IPS-18a (cell line): ENCODE measurements at regions not wholly inside any gene's neighbourhood (a gene's known extent, or its start where the extent isn't known, plus 50 kb on each side); places are given as distances from the start of the nearest gene placed in this dataset.

Experiments used
- H3K27ac ChIP-seq: one replicate; pipeline ENCODE4 v1.5.1; 2013; ENCODE audit warnings: low read length
- H3K27me3 ChIP-seq: one replicate; pipeline ENCODE4 v1.6.1; 2013; ENCODE audit warnings: mild to moderate bottlenecking, low read length; ENCODE audit not compliant: control insufficient read depth, insufficient read depth
- H3K36me3 ChIP-seq: one replicate; pipeline ENCODE4 v1.6.1; 2013; ENCODE audit warnings: low read depth, low read length; ENCODE audit not compliant: control insufficient read depth
- H3K4me1 ChIP-seq: one replicate; pipeline ENCODE4 v1.6.1; 2013; ENCODE audit warnings: low read depth, low read length; ENCODE audit not compliant: control insufficient read depth
- H3K4me3 ChIP-seq: one replicate; pipeline ENCODE4 v1.5.1; 2013; ENCODE audit warnings: low read length
- H3K9ac ChIP-seq: one replicate; pipeline ENCODE4 v1.6.1; 2013; ENCODE audit warnings: mild to moderate bottlenecking, low read length, moderate library complexity
- H3K9me3 ChIP-seq: one replicate; pipeline ENCODE4 v1.6.1; 2013; ENCODE audit warnings: low read depth, low read length; ENCODE audit not compliant: control insufficient read depth

GRCh38 chr1:221622389-221622788 lies 119.5 kb downstream of the DUSP10 start:
- no peak overlapping the region for H3K27ac ChIP-seq
- no peak overlapping the region for H3K4me3 ChIP-seq
- H3K36me3 ChIP-seq: no peaks in the 10 kb centered on the region

GRCh38 chr1:221625026-221625425 lies 116.9 kb downstream of the DUSP10 start:
- H3K4me3 ChIP-seq: no peak overlapping the region
- H3K9me3 ChIP-seq: no peaks in the 10 kb centered on the region
- H3K27me3 ChIP-seq: no peaks in the 10 kb centered on the region
- H3K4me1 ChIP-seq: no peaks in the 10 kb centered on the region
- no peak overlapping the region for H3K27ac ChIP-seq
- no peak overlapping the region for H3K9ac ChIP-seq
- no peaks in the 10 kb centered on the region for H3K36me3 ChIP-seq

More at GRCh38 chr1:221622389-221622788, 119.5 kb downstream of the DUSP10 start:
- no peaks in the 10 kb centered on the region for H3K27me3 ChIP-seq
- H3K9ac ChIP-seq: no peak overlapping the region
- no peaks in the 10 kb centered on the region for H3K9me3 ChIP-seq
- no peaks in the 10 kb centered on the region for H3K4me1 ChIP-seq

DNA sequence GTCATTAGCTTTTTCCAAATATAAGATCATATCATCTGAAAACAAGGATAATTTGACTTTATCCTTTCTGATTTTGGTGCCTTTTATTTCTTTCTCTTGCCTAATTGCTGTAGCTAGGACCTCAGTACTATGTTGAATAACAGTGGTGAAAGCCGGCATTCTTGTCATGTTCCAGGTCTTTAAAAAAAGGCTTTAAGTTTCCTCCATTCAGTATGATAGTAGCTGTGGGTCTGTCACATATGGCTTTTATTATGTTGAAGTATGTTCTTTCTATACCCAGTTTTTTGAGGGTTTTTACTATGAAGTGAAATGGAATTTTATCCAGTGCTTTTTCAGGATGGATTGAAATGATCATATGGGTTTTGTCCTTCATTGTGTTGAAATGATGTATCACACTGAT lies 115.8 kb downstream of the DUSP10 start:
- H3K27ac ChIP-seq: no peak overlapping the region
- H3K27me3 ChIP-seq: no peaks in the 10 kb centered on the region
- H3K36me3 ChIP-seq: no peaks in the 10 kb centered on the region
- H3K4me1 ChIP-seq: no peaks in the 10 kb centered on the region
- H3K9me3 ChIP-seq: no peaks in the 10 kb centered on the region
- no peak overlapping the region for H3K4me3 ChIP-seq
- H3K9ac ChIP-seq: no peak overlapping the region

- H3K4me1 ChIP-seq: peaks cover 5% of the 10 kb centered on the region
- H3K4me3 ChIP-seq: no peak overlapping the region
- no peaks in the 10 kb centered on the region for H3K9me3 ChIP-seq
- no peaks in the 10 kb centered on the region for H3K27me3 ChIP-seq
- no peaks in the 10 kb centered on the region for H3K36me3 ChIP-seq
- H3K9ac ChIP-seq: no peak overlapping the region
- no peak overlapping the region for H3K27ac ChIP-seq
Observed at GRCh38 chr1:221630236-221630635, 111.7 kb downstream of the DUSP10 start.

DNA sequence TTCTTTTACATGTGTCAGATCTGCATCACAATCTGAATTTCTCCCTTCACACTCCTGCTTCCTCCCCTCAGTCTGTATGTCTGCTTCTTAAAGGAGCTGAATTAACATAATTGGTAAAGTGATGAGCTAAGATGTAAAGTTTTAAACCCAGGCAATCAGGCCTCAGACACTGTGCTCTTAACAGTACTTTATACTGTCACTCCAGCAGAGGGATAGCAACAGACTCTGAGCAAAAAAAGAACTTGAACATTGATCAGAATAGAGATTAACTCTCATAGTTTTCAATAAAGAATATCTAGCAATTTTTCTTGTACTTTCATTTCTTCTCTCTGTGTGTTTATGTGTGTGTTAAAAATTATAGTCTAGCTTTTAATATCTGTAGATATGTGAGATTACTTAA lies 110.3 kb downstream of the DUSP10 start:
- no peak overlapping the region for H3K27ac ChIP-seq
- H3K36me3 ChIP-seq: no peaks in the 10 kb centered on the region
- no peak overlapping the region for H3K4me3 ChIP-seq
- H3K27me3 ChIP-seq: no peaks in the 10 kb centered on the region
- no peaks in the 10 kb centered on the region for H3K9me3 ChIP-seq
- no peak overlapping the region for H3K9ac ChIP-seq
- peaks cover 5% of the 10 kb centered on the region for H3K4me1 ChIP-seq

DNA sequence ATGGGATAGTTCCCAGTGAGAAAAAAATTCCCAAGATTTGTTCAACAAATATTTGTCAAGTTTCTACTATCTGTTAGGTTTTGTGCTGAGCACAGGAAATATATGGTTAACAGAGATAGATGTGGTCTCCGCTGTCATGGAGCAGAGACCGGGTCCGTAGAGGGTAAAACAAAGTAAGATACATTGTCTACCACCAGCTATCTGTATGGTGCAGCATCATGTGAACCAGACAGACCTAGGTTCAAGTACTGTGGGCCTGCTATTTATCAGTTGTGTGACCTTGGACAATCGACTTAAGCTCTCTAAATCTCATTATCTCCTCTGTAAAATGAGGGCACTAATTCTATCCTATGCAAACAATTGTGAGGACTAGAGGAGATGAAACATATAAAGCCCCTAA lies 109.8 kb downstream of the DUSP10 start:
- Histone ChIP-seq H3K4me3 (no peak overlapping the region), H3K9ac (no peak overlapping the region), H3K36me3 (no peaks in the 10 kb centered on the region)

DNA sequence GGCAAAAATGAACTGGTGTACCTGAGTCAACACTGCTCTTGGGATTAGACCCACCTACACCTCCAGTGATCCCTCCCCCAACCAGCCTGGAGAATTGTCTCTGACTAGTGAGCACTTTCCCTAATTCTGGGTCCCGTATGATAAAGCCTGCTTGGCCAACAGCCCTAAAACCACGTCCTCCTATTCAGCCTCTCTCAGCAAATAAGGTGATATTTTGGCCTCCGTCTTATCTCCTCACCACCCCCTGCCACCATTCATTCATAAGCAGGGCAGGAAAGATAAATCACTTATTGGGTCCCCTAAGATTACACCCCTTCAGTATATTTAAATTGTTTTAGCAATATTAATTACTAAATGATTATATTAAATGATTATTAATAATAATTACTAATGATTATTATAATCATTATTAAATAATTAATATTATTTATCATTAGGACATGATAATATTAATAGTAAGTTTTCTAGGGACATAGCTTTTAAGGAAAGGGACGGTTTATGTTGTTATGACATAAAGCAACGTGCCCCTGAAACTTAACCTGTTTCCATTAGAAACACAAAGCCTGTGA lies 108.0 kb downstream of the DUSP10 start:
- Histone ChIP-seq H3K9me3 (no peaks in the 10 kb centered on the region), H3K4me3 (no peak overlapping the region), H3K9ac (no peak overlapping the region), H3K4me1 (peaks cover 5% of the 10 kb centered on the region), H3K27ac (no peak overlapping the region), H3K36me3 (no peaks in the 10 kb centered on the region), H3K27me3 (no peaks in the 10 kb centered on the region)

More for the DNA sequence above, 109.8 kb downstream of the DUSP10 start:
- H3K27ac ChIP-seq: no peak overlapping the region
- H3K27me3 ChIP-seq: no peaks in the 10 kb centered on the region
- H3K9me3 ChIP-seq: no peaks in the 10 kb centered on the region
- H3K4me1 ChIP-seq: peaks cover 5% of the 10 kb centered on the region

DNA sequence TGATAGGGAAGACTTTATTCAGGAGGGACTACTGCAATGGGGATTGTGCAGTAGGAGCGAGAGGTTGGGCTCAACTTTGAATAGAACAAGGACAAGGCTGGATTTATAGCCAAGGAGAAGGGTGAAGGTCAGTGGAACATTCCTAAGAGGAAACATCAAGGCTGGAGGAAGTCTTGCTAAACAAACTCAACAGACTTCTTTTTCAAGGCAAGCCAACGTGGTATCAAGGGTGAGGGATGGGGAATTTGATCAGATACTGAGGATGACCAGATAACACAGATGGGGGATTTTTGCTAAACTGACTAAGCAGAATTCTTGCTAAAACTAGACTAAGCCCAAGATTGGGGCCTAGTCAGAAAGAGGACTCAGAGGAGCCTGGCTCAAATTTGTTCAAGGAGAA lies 107.3 kb downstream of the DUSP10 start:
- Histone ChIP-seq H3K9me3 (no peaks in the 10 kb centered on the region), H3K9ac (no peak overlapping the region), H3K4me1 (peaks cover 5% of the 10 kb centered on the region), H3K36me3 (no peaks in the 10 kb centered on the region), H3K27ac (no peak overlapping the region), H3K27me3 (no peaks in the 10 kb centered on the region), H3K4me3 (no peak overlapping the region)

DNA sequence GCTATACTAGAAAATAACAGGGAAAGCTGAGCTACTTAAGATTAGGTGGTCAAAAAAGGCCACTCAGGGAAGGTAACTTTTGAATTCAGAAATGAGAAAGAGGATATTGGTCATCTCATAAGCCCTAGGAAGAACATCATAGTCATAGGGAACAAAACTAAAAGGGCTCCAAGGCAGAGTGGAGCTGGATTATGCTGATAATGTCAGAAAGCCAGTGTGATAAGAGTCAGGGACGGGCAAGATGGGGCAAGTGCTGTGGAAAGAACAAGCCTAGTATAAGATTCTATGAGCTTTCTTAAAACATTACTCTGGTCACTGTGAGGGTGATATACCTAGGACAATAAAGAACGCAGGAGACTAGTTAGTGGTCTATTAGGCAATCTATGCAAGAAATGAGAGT lies 106.6 kb downstream of the DUSP10 start:
- Histone ChIP-seq H3K9ac (no peak overlapping the region), H3K9me3 (no peaks in the 10 kb centered on the region), H3K36me3 (no peaks in the 10 kb centered on the region), H3K27me3 (no peaks in the 10 kb centered on the region), H3K27ac (no peak overlapping the region), H3K4me1 (peaks cover 5% of the 10 kb centered on the region), H3K4me3 (no peak overlapping the region)

GRCh38 chr1:221636096-221636495 lies 105.8 kb downstream of the DUSP10 start:
- Histone ChIP-seq H3K9me3 (no peaks in the 10 kb centered on the region), H3K9ac (no peak overlapping the region), H3K4me3 (no peak overlapping the region), H3K27ac (no peak overlapping the region), H3K27me3 (no peaks in the 10 kb centered on the region), H3K4me1 (peaks cover 5% of the 10 kb centered on the region), H3K36me3 (no peaks in the 10 kb centered on the region)

DNA sequence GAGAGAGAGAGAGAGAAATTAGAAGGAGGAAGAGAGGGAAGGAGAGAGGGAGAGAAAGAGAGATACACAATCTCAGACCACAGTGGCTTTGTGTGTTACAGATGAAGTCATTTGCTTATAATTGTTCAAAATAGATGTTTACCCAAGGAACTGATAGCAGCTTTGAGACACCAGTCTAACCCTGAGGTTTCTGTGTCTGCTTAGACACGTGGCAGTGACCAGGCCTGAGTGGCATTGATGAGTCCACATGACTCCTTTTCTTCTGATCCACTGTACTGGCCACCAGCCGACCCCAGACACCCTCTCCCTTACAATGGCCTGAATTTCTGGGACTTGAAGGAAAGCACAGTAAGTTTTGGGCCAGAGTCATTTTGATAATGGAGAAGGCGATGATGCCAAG lies 104.9 kb downstream of the DUSP10 start:
- H3K9me3 ChIP-seq: no peaks in the 10 kb centered on the region
- H3K27me3 ChIP-seq: no peaks in the 10 kb centered on the region
- no peaks in the 10 kb centered on the region for H3K4me1 ChIP-seq
- H3K9ac ChIP-seq: no peak overlapping the region
- no peak overlapping the region for H3K4me3 ChIP-seq
- no peak overlapping the region for H3K27ac ChIP-seq
- no peaks in the 10 kb centered on the region for H3K36me3 ChIP-seq

GRCh38 chr1:221637641-221638041 lies 104.2 kb downstream of the DUSP10 start:
- Histone ChIP-seq H3K27ac (no peak overlapping the region), H3K27me3 (no peaks in the 10 kb centered on the region), H3K4me3 (no peak overlapping the region), H3K36me3 (no peaks in the 10 kb centered on the region), H3K9me3 (no peaks in the 10 kb centered on the region), H3K9ac (no peak overlapping the region), H3K4me1 (no peaks in the 10 kb centered on the region)
